GM12891 (cell line): ENCODE measurements at regions not wholly inside any gene's neighbourhood (a gene's known extent, or its start where the extent isn't known, plus 50 kb on each side); places are given as distances from the start of the nearest gene placed in this dataset.

Source experiments
- PAX5 ChIP-seq: IDR thresholded peaks from 2 replicates; pipeline ENCODE4 v1.6.1; 2011; ENCODE audit warnings: low read length, moderate library complexity, mild to moderate bottlenecking; ENCODE audit not compliant: insufficient read depth, severe bottlenecking
- POLR2A ChIP-seq: IDR thresholded peaks from 2 replicates; pipeline ENCODE4 v1.6.1; 2011; ENCODE audit warnings: low read depth, low read length, control low read depth
- POLR2AphosphoS5 ChIP-seq: IDR thresholded peaks from 2 replicates; pipeline ENCODE4 v1.6.1; 2011; ENCODE audit warnings: low read depth, low read length, control low read depth
- POU2F2 ChIP-seq: IDR thresholded peaks from 2 replicates; pipeline ENCODE4 v1.6.1; 2011; ENCODE audit warnings: low read depth, mild to moderate bottlenecking, control low read depth, low read length, moderate library complexity
- SPI1 ChIP-seq: IDR thresholded peaks from 2 replicates; pipeline ENCODE4 v1.6.1; 2011; ENCODE audit warnings: low read depth, low read length, control low read depth
- TAF1 ChIP-seq: IDR thresholded peaks from 2 replicates; pipeline ENCODE4 v1.6.1; 2011; ENCODE audit warnings: low read depth, low read length, control low read depth

DNA sequence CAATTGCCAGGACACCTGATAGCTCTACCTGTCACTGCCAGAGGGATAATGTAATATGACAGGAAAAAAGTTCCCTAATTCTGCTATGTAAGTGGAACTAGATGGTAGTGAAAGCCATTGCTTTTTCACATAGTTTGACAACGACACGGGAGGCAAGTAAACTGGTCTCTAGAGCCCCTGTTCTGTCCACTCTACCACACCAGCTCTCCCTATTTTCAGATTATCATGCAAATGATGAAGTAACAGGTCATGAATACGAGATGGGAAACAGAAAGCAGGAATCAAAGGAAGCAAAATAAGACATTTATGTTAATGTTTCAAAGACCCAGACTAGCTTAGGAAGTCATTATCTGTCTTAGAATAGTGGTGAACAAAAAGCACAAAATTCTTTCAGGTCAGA, 56.2 kb downstream of the TAF11L14 start:
- TF ChIP-seq POLR2AphosphoS5 = no peak
- no peak for TF ChIP-seq POLR2A
- TF ChIP-seq SPI1 = no peak
- TF ChIP-seq TAF1 = no peak
- TF ChIP-seq POU2F2 = no peak
- no peak for TF ChIP-seq PAX5
